Effector memory CD4-positive, alpha-beta T cell (primary cell): ENCODE measurements at regions not wholly inside any gene's neighbourhood (a gene's known extent, or its start where the extent isn't known, plus 50 kb on each side); places are given as distances from the start of the nearest gene placed in this dataset.
"Not testable (repeated sequence)": the region's sequence is repeated elsewhere in the genome, so short reads cannot be mapped to it uniquely, and the experiment has no call there.

Source experiments
- DNase-seq, 3 donors: peaks; one replicate each; pipeline ENCODE4 v3.0.0-alpha.2; 2020
- H3K27ac ChIP-seq: 2 replicates; pipeline ENCODE4 v1.7.0; 2013; ENCODE audit warnings: mild to moderate bottlenecking, low read length, moderate library complexity; ENCODE audit not compliant: insufficient read depth, poor library complexity, severe bottlenecking
- H3K27me3 ChIP-seq: replicated peaks from 2 replicates; pipeline ENCODE4 v1.7.0; 2013; ENCODE audit warnings: mild to moderate bottlenecking, low read length; ENCODE audit not compliant: insufficient read depth, control insufficient read depth, poor library complexity, severe bottlenecking
- H3K36me3 ChIP-seq: 2 replicates; pipeline ENCODE4 v1.7.0; 2013; ENCODE audit warnings: mild to moderate bottlenecking, low read length, moderate library complexity; ENCODE audit not compliant: control insufficient read depth, insufficient read depth
- H3K4me1 ChIP-seq: 2 replicates; pipeline ENCODE4 v1.7.0; 2013; ENCODE audit warnings: low read length, mild to moderate bottlenecking; ENCODE audit not compliant: control insufficient read depth, insufficient read depth, poor library complexity, severe bottlenecking
- H3K4me3 ChIP-seq: 2 replicates; pipeline ENCODE4 v1.7.0; 2013; ENCODE audit warnings: low read length, low read depth, mild to moderate bottlenecking; ENCODE audit not compliant: insufficient read depth, poor library complexity, severe bottlenecking
- H3K9me3 ChIP-seq: 2 replicates; pipeline ENCODE4 v1.7.0; 2013; ENCODE audit warnings: mild to moderate bottlenecking, low read length, moderate library complexity; ENCODE audit not compliant: control insufficient read depth

DNA sequence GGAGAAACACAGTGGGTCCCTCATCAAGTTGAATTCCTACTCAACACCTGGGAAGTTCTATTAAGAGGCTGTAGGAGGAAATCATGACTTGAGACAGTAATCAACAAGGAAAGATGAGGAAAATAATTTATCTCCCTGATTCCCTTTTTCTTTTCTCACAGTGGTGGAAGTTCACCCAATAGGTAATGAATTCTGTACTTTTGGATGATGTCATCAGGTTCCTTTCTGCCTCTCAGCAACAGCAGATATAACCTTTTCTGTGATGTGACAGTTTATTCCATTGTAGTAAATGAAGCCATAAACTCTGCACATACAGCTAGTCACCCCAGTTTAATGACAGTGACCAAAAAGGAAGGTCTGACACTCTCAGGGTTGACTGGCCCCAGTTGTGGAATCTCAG, 1265.0 kb downstream of the NXPH1 start:
- no peaks in the 10 kb centered on the region for H3K4me1 ChIP-seq
- no peaks in the 10 kb centered on the region for H3K9me3 ChIP-seq
- DNase-seq: no peak
- no peak overlapping the region for H3K4me3 ChIP-seq
- H3K27ac ChIP-seq: no peak overlapping the region
- H3K36me3 ChIP-seq: no peaks in the 10 kb centered on the region
- H3K27me3 ChIP-seq: no peaks in the 10 kb centered on the region

DNA sequence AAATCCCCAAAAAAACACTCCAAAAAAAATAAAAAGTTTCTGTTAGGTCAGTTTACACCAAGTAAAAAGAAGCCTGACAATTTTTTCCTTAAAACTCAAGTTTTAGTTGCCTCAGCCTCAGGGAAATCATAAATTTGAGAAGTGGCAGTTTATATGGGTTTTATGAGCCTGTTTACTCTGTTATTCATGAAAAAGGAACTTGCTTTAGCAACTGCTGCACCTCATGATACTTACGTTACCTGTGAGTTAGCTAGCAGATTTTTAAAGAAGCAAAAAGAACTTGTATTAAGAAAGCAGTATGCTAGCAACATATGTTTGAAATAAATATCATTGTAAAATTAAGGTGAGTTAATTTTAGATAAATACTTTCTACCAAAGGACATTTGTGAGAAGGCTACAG, 1264.5 kb upstream of the PHF14 start:
- Histone ChIP-seq H3K27me3 (no peaks in the 10 kb centered on the region), H3K4me1 (no peaks in the 10 kb centered on the region), H3K9me3 (no peaks in the 10 kb centered on the region), H3K36me3 (no peaks in the 10 kb centered on the region), H3K4me3 (no peak overlapping the region), H3K27ac (no peak overlapping the region)
- DNase-seq: no peak

DNA sequence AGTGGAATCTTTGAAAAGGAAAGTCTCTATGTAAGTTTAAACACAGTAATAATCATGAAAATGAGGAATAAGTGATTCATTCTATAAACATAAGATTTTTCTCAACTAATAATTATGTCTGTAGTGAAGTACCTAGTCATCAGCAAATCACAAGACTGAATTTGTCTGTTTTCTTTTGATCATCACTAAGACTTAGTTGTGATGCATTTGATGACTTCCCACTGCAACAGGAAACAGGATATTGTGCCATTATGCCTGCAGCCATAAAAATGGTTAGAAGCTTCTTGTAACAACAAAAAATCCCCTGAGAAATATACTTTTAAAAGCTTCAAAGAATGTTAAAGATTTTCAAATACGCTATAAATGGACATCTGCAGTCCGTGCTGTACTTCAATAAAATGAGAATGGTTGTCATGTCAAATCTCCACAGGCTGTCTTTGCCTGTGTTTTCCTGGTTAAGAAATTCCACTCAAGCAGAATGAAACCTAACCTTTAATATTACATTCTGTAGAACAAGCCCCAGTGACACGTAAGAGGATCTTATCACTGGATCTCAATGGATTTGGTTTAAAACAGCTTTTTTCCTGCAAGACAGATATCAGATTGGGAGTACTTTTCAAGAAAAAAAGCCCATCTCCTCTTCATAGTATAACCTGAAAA, 1262.3 kb upstream of the PHF14 start:
- Histone ChIP-seq H3K36me3 (no peaks in the 10 kb centered on the region), H3K4me3 (no peak overlapping the region), H3K4me1 (no peaks in the 10 kb centered on the region), H3K27ac (no peak overlapping the region), H3K27me3 (no peaks in the 10 kb centered on the region), H3K9me3 (no peaks in the 10 kb centered on the region)
- no peak for DNase-seq

- H3K4me3 ChIP-seq: no peak overlapping the region
- DNase-seq: no peak
- no peaks in the 10 kb centered on the region for H3K9me3 ChIP-seq
- no peaks in the 10 kb centered on the region for H3K36me3 ChIP-seq
- H3K4me1 ChIP-seq: no peaks in the 10 kb centered on the region
- H3K27ac ChIP-seq: no peak overlapping the region
- H3K27me3 ChIP-seq: no peaks in the 10 kb centered on the region
Observed at GRCh38 chr7:9718071-9718661, 1255.5 kb upstream of the PHF14 start.

DNA sequence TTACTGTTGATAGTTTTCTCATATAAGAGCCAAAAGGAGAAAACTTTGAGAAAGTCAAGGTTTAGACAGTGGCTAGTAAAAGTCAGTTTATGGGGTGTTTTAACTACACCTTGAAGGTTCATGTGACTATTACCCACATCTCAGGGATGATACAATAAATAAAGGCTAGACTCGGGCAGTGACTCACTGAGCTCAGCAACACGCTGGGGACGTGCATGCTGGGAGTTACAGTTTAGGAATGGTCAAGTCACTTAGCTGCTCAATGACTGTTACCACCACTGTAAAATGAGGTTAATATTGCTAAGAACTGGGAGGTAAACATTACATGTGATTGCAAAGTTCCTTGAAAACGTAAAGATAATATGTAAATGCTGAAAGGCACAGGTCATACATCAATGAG, 1254.4 kb upstream of the PHF14 start:
- DNase-seq: no peak
- Histone ChIP-seq H3K4me1 (no peaks in the 10 kb centered on the region), H3K9me3 (no peaks in the 10 kb centered on the region)

GRCh38 chr7:9719721-9720120, 1254.0 kb upstream of the PHF14 start:
- no peaks in the 10 kb centered on the region for H3K4me1 ChIP-seq
- no peak for DNase-seq
- no peak overlapping the region for H3K27ac ChIP-seq
- no peaks in the 10 kb centered on the region for H3K9me3 ChIP-seq
- no peaks in the 10 kb centered on the region for H3K36me3 ChIP-seq
- H3K4me3 ChIP-seq: no peak overlapping the region
- no peaks in the 10 kb centered on the region for H3K27me3 ChIP-seq

More for the DNA sequence above, 1254.4 kb upstream of the PHF14 start:
- no peaks in the 10 kb centered on the region for H3K27me3 ChIP-seq
- H3K27ac ChIP-seq: no peak overlapping the region
- H3K4me3 ChIP-seq: no peak overlapping the region
- H3K36me3 ChIP-seq: no peaks in the 10 kb centered on the region

DNA sequence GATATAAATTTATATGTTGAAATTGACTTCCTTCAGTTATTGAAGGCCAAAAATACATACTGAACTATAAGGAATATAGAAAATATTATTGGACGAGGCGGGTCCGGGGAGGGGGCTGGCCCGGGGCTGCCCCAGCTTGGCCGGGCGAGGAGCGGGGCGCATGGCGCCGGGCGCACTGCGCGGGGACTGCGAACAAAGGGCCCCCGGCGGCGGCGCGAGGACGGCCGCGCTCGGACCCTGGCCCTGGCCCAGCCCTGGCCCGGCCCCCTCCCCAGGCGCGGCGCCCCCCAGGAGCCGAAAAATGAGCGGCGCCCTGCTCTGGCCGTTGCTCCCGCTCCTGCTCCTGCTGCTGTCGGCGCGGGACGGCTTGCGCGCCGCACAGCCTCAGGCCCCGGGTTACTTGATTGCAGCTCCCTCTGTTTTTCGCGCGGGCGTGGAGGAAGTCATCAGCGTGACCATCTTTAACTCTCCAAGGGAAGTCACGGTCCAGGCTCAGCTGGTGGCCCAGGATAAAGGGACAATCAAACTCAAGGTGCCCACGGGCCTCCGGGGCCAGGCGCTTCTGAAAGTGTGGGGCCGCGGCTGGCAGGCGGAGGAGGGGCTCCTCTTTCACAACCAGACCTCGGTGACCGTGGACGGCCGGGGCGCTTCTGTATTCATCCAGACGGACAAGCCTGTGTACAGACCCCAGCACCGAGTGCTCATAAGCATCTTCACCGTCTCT, 1247.6 kb upstream of the PHF14 start:
- H3K9me3 ChIP-seq, DNase-seq, H3K36me3 ChIP-seq, H3K4me1 ChIP-seq, H3K27ac ChIP-seq, H3K4me3 ChIP-seq, H3K27me3 ChIP-seq: not testable (repeated sequence)

DNA sequence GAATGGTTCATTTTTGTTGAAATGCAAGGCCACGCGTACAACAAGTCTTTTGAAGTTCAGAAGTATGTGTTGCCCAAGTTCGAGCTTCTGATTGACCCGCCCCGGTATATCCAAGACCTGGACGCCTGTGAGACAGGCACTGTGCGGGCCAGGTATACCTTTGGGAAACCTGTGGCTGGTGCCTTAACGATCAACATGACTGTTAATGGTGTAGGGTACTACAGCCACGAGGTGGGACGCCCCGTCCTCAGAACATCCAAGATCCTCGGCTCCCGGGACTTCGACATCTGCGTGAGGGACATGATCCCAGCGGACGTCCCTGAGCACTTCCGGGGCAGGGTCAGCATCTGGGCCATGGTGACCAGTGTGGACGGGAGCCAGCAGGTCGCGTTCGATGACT, 1246.9 kb upstream of the PHF14 start:
- not testable (repeated sequence) for DNase-seq, H3K4me3 ChIP-seq, H3K27ac ChIP-seq, H3K36me3 ChIP-seq, H3K27me3 ChIP-seq, H3K4me1 ChIP-seq, H3K9me3 ChIP-seq

DNA sequence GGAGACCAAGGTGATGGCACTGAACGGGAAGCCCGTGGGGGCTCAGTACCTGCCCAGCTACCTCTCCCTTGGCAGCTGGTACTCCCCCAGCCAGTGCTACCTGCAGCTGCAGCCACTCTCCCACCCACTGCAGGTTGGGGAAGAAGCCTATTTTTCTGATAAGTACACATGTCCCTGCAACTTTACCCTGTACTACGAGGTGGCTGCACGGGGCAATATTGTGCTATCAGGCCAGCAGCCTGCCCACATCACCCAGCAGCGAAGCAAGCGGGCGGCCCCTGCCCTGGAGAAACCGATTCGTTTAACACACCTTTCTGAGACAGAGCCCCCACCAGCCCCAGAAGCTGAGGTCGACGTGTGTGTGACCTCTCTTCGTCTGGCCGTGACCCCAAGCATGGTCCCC, 1246.2 kb upstream of the PHF14 start:
- H3K27ac ChIP-seq, H3K27me3 ChIP-seq, H3K4me3 ChIP-seq, H3K4me1 ChIP-seq, H3K36me3 ChIP-seq, H3K9me3 ChIP-seq, DNase-seq: not testable (repeated sequence)

- not testable (repeated sequence) for H3K36me3 ChIP-seq, H3K4me1 ChIP-seq, H3K27ac ChIP-seq, DNase-seq, H3K27me3 ChIP-seq, H3K9me3 ChIP-seq, H3K4me3 ChIP-seq
Observed at GRCh38 chr7:9728014-9728657, 1245.5 kb upstream of the PHF14 start.
